Spleen (tissue), 11 donors: ENCODE measurements at regions not wholly inside any gene's neighbourhood (a gene's known extent, or its start where the extent isn't known, plus 50 kb on each side); places are given as distances from the start of the nearest gene placed in this dataset.

Experiments
- DNase-seq: peaks from one replicate; pipeline ENCODE4 v3.0.0-alpha.2; 2020
- H3K27ac ChIP-seq, 8 donors: fragments of 200-600 bp; sonication (generic) in 7 of 8; 1 replicate in 4 of 8; 2 replicates in 4 of 8; pipeline versions ENCODE4 v1.5.0 to v1.8.0; 2016 to 2021; ENCODE audit warnings: inconsistent platforms in 4 of 8, mild to moderate bottlenecking in 4 of 8, moderate library complexity in 1 of 8
- H3K27me3 ChIP-seq, 7 donors: fragments of 200-600 bp; sonication (generic) in 6 of 7; replicated peaks in 1 of 7; 1 replicate in 4 of 7; 2 replicates in 3 of 7; pipeline versions ENCODE4 v1.5.0 to v1.8.0; 2016 to 2021; ENCODE audit warnings: inconsistent platforms in 3 of 7, mild to moderate bottlenecking in 1 of 7
- H3K36me3 ChIP-seq, 6 donors: fragments of 200-600 bp; sonication (generic) in 5 of 6; 1 replicate in 4 of 6; 2 replicates in 2 of 6; pipeline versions ENCODE4 v1.5.0 to v1.8.0; 2016 to 2021; ENCODE audit warnings: inconsistent platforms in 2 of 6
- H3K4me1 ChIP-seq, 6 donors: fragments of 200-600 bp; sonication (generic) in 5 of 6; 1 replicate in 3 of 6; 2 replicates in 3 of 6; pipeline versions ENCODE4 v1.5.0 to v1.8.0; 2016 to 2021; ENCODE audit warnings: inconsistent platforms in 3 of 6
- H3K4me3 ChIP-seq, 8 donors: fragments of 200-600 bp; sonication (generic) in 7 of 8; 1 replicate in 4 of 8; 2 replicates in 4 of 8; pipeline versions ENCODE4 v1.5.0 to v1.8.0; 2016 to 2021; ENCODE audit warnings: inconsistent platforms in 4 of 8, mild to moderate bottlenecking in 4 of 8, moderate library complexity in 2 of 8
- H3K9me3 ChIP-seq, 8 donors: fragments of 200-600 bp; sonication (generic) in 7 of 8; 1 replicate in 4 of 8; 2 replicates in 4 of 8; pipeline versions ENCODE4 v1.5.0 to v1.8.0; 2016 to 2021; ENCODE audit warnings: inconsistent platforms in 4 of 8
- POLR2A ChIP-seq, 3 donors: fragments of 450-650 bp; IDR thresholded peaks; one replicate each; pipeline ENCODE4 v1.5.1; 2017; ENCODE audit warnings: antibody characterized with exemption in 3 of 3, mild to moderate bottlenecking in 1 of 3
- POLR2AphosphoS5 ChIP-seq, 3 donors: sonication (generic); formaldehyde crosslinking; IDR thresholded peaks; one replicate each; pipeline ENCODE4 v1.5.1; 2017; ENCODE audit warnings: antibody characterized with exemption in 3 of 3
- WGBS, 5 donors: extraction: QIAGEN DNeasy Blood & Tissue Kit in 3 of 5; methylation state at CpG; one replicate each; pipeline versions ENCODE4 v1.1.5 to v1.1.7; 2013 to 2018; 5-methylcytosine and 5-hydroxymethylcytosine counted together
- intact Hi-C: fragments of 100-400 bp; cut with DNase I; formaldehyde crosslinking; loops from one replicate; pipeline ENCODE4 v1.15.0; 2023; ENCODE audit warnings: low total_unique reads
- TF ChIP-seq, protein P1 (sequence below), 11 experiments: fragments of 200-600 bp in 7 of 11; fragments of 450-650 bp in 4 of 11; sonication (generic) in 4 of 11; IDR thresholded peaks in 8 of 11; conservative IDR thresholded peaks in 3 of 11; 1 replicate in 7 of 11; 2 replicates in 4 of 11; pipeline versions ENCODE4 v1.4.0 to v1.8.0; 2016 to 2021; ENCODE audit warnings: antibody characterized with exemption in 11 of 11, inconsistent platforms in 4 of 11, mild to moderate bottlenecking in 1 of 11
- donor health status: healthy with polysubstance abuse.
- donor health status: DM: no; HTN: no; CAD: no; lungs with moderate emphysema.
- donor health status: DM: no; HTN: no; CAD: no.
- donor health status: Bipolar disorder and iron deficiency.
- donor health status: healthy.
- donor health status: DM: no; HTN: no; CAD: no.
- donor health status: DM: yes; HTN: yes; CAD: no.

DNA sequence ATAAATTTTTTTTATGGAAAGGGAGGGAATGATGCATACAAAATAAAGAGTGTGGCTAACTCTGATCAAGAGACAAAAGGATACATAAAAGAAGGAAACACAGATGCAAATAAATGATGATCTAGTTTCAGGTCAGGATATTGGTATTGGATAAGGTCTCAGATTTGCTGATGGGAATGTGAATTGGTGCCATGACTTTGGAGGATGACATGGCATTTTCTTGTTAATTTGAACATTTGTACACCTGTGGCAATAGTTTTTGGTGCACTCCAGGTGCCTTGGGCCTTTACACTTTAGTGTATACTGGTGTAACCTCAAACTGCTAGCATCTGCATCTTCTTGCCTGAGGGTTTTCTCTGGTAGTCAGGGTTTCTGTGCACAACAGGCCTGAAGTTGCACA, 279.3 kb downstream of the TMEM121 start:
- no peak overlapping the region for H3K27ac ChIP-seq
- TF ChIP-seq, protein P1, sequence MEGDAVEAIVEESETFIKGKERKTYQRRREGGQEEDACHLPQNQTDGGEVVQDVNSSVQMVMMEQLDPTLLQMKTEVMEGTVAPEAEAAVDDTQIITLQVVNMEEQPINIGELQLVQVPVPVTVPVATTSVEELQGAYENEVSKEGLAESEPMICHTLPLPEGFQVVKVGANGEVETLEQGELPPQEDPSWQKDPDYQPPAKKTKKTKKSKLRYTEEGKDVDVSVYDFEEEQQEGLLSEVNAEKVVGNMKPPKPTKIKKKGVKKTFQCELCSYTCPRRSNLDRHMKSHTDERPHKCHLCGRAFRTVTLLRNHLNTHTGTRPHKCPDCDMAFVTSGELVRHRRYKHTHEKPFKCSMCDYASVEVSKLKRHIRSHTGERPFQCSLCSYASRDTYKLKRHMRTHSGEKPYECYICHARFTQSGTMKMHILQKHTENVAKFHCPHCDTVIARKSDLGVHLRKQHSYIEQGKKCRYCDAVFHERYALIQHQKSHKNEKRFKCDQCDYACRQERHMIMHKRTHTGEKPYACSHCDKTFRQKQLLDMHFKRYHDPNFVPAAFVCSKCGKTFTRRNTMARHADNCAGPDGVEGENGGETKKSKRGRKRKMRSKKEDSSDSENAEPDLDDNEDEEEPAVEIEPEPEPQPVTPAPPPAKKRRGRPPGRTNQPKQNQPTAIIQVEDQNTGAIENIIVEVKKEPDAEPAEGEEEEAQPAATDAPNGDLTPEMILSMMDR (IDR thresholded peaks at IDR 0.05 in 8 of 11, conservative IDR thresholded peaks at IDR 0.05 in 3 of 11): no peak
- TF ChIP-seq POLR2A (IDR thresholded peaks at IDR 0.05): no peak
- TF ChIP-seq POLR2AphosphoS5 (IDR thresholded peaks at IDR 0.05): no peak
- no peak for DNase-seq
- H3K27me3 ChIP-seq: no peaks in the 10 kb centered on the region
- peaks cover 0 to 62% (median 42%) of the 10 kb centered on the region in 8 donors for H3K9me3 ChIP-seq
- H3K4me1 ChIP-seq: no peaks in the 10 kb centered on the region
- H3K4me3 ChIP-seq: no peak overlapping the region
- H3K36me3 ChIP-seq: no peaks in the 10 kb centered on the region
- intact Hi-C loops: no loop called here

- no peak overlapping the region for H3K27ac ChIP-seq
- TF ChIP-seq, protein P1 (IDR thresholded peaks at IDR 0.05 in 8 of 11, conservative IDR thresholded peaks at IDR 0.05 in 3 of 11): no peak
- no peak for TF ChIP-seq POLR2AphosphoS5 (IDR thresholded peaks at IDR 0.05)
- intact Hi-C loops: no loop called here
- H3K9me3 ChIP-seq: peaks cover 0 to 67% (median 44%) of the 10 kb centered on the region in 8 donors
- no peak overlapping the region for H3K4me3 ChIP-seq
- WGBS, 5 donors: 56 to 69% (median 62%) methylated on average over 3 of the region's 3 CpGs
- H3K36me3 ChIP-seq: no peaks in the 10 kb centered on the region
- no peaks in the 10 kb centered on the region for H3K27me3 ChIP-seq
- no peak for DNase-seq
- no peaks in the 10 kb centered on the region for H3K4me1 ChIP-seq
Measured at GRCh38 chr14:105806568-105806967, 280.2 kb downstream of the TMEM121 start.

GRCh38 chr14:105817971-105818711, 291.8 kb downstream of the TMEM121 start:
- Histone ChIP-seq H3K4me3 (no peak overlapping the region), H3K27me3 (peaks cover 0 to 3% (median 0%) of the 10 kb centered on the region in 7 donors), H3K36me3 (no peaks in the 10 kb centered on the region), H3K4me1 (peaks cover 0 to 19% (median 0%) of the 10 kb centered on the region in 6 donors), H3K9me3 (peaks cover 0 to 12% (median 8%) of the 10 kb centered on the region in 8 donors), H3K27ac (peak overlapping the region; percentile 22 to 87 (median 72))
- WGBS, 5 donors: 26 to 50% (median 41%) methylated on average over 17 to 21 of the region's 21 CpGs
- TF ChIP-seq, protein P1 (IDR thresholded peaks at IDR 0.05 in 8 of 11, conservative IDR thresholded peaks at IDR 0.05 in 3 of 11): no peak
- peak; percentile 82 to 94 (median 85) for TF ChIP-seq POLR2AphosphoS5 (IDR thresholded peaks at IDR 0.05)
- no peak for TF ChIP-seq POLR2A (IDR thresholded peaks at IDR 0.05)
- peak; percentile 94 for DNase-seq
- intact Hi-C loops: no loop called here

GRCh38 chr14:105818712-105819005, 292.3 kb downstream of the TMEM121 start:
- Histone ChIP-seq H3K4me1 (peaks cover 0 to 19% (median 0%) of the 10 kb centered on the region in 6 donors), H3K27me3 (peaks cover 0 to 3% (median 0%) of the 10 kb centered on the region in 7 donors), H3K27ac (peak overlapping the region; percentile 22 to 87 (median 72)), H3K9me3 (peaks cover 0 to 12% (median 8%) of the 10 kb centered on the region in 8 donors), H3K4me3 (no peak overlapping the region), H3K36me3 (no peaks in the 10 kb centered on the region)
- intact Hi-C loops: no loop called here
- WGBS, 5 donors: 58 to 83% (median 74%) methylated on average over 2 to 11 of the region's 11 CpGs
- DNase-seq: peak; percentile 75
- no peak for TF ChIP-seq POLR2AphosphoS5 (IDR thresholded peaks at IDR 0.05)
